Aorta (tissue), 5 donors: ENCODE measurements at regions not wholly inside any gene's neighbourhood (a gene's known extent, or its start where the extent isn't known, plus 50 kb on each side); places are given as distances from the start of the nearest gene placed in this dataset.

Experiments used
- ATAC-seq: fragments of 200-7000 bp; cut with Tn5 transposase; one replicate; pipeline ENCODE4 v1.9.1; 2022; ENCODE audit warnings: moderate library complexity; ENCODE audit not compliant: low FRiP score
- DNase-seq, 2 donors: peaks; one replicate each; pipeline ENCODE4 v3.0.0-alpha.2; 2020
- H3K27ac ChIP-seq, 2 donors: one replicate each; pipeline ENCODE4 v1.5.1; 2013; ENCODE audit warnings: low read length in 2 of 2, mild to moderate bottlenecking in 2 of 2, moderate library complexity in 2 of 2, control low read depth in 1 of 2, inconsistent platforms in 1 of 2, low read depth in 1 of 2
- H3K27me3 ChIP-seq, 2 donors: one replicate each; pipeline ENCODE4 v1.6.1; 2013; ENCODE audit warnings: control low read depth in 1 of 2, low read length in 1 of 2, mild to moderate bottlenecking in 1 of 2, moderate library complexity in 1 of 2; ENCODE audit not compliant: insufficient read depth in 2 of 2, control insufficient read depth in 1 of 2
- H3K36me3 ChIP-seq, 2 donors: one replicate each; pipeline ENCODE4 v1.6.1; 2013; ENCODE audit warnings: control low read depth in 1 of 2, low read length in 1 of 2, mild to moderate bottlenecking in 1 of 2; ENCODE audit not compliant: insufficient read depth in 2 of 2, control insufficient read depth in 1 of 2
- H3K4me1 ChIP-seq, 2 donors: one replicate each; pipeline ENCODE4 v1.6.1; 2013; ENCODE audit warnings: low read length in 2 of 2, control low read depth in 1 of 2, mild to moderate bottlenecking in 1 of 2, moderate library complexity in 1 of 2; ENCODE audit not compliant: insufficient read depth in 2 of 2, control insufficient read depth in 1 of 2
- H3K4me3 ChIP-seq, 2 donors: one replicate each; pipeline ENCODE4 v1.5.1; 2013; ENCODE audit warnings: low read length in 2 of 2, control low read depth in 1 of 2, mild to moderate bottlenecking in 1 of 2
- H3K9me3 ChIP-seq: one replicate; pipeline ENCODE4 v1.6.1; 2013; ENCODE audit warnings: mild to moderate bottlenecking, low read length; ENCODE audit not compliant: control insufficient read depth
- WGBS, 2 donors: extraction: QIAGEN DNeasy Blood & Tissue Kit; methylation state at CpG; one replicate each; pipeline ENCODE4 v1.1.7; 2013; 5-methylcytosine and 5-hydroxymethylcytosine counted together
- intact Hi-C, 2 donors: fragments of 100-400 bp; cut with DNase I; formaldehyde crosslinking; loops; one replicate each; pipeline versions ENCODE4 v1.14.2 to v1.15.0; 2022
- donor health status: healthy with polysubstance abuse.
- donor health status: Bipolar disorder and iron deficiency.
- donor health status: DM: no; HTN: no; CAD: no.
- donor health status: DM: no; HTN: no; CAD: no.
- donor health status: DM: yes; HTN: yes; CAD: no.

DNA sequence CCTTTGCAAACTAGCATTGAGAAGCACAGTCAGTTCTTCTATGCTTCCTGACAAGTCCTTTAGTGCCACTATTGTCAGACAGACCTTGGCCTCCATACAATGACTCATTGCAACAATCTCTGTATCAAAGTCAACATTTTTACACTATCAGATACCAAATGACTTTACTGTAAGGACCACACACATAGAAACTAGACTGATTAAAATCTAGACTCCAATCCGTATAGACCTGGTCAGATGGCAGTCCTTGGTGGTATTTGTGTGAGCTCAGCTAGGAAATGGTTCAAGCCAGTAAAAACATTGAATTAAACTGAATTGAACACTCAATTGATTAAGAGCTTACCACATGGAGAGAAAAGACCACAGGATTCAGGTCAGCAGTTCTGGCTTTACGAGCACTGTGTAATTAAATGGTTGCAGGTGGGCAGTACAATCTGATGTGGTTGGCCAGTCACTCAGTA, 549.8 kb upstream of the LCORL start:
- H3K36me3 ChIP-seq, result no peaks in the 10 kb centered on the region

DNA sequence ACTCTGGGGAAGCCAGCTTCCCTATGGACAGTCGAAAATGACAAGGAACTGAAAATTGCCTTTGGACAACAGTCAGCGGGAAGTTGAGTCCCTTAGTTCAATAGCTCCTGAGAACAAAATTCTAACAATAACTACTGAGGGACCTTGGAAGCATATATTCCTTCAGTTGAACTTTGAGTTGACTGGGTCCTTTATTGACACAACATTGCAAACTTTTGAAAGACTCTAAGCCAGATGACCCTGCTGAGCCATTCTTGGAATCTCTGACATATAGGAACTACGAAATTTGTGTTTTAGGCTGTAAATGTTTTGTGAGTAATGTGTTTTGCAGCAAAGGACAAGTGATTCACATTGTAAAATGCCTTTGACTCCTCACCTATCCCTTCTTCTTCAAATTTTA, 548.8 kb upstream of the LCORL start:
- intact Hi-C loops, result no loop called here
- peaks cover 0 to 1% of the 10 kb centered on the region in 2 donors for H3K27me3 ChIP-seq
- no peaks in the 10 kb centered on the region for H3K36me3 ChIP-seq
- ATAC-seq (no peak), DNase-seq (no peak)
- WGBS, 2 donors, result 53 to 83% methylated on average over 3 of the region's 3 CpGs
- H3K9me3 ChIP-seq, result no peaks in the 10 kb centered on the region
- no peaks in the 10 kb centered on the region for H3K4me1 ChIP-seq
- H3K27ac ChIP-seq, result no peak overlapping the region
- no peak overlapping the region for H3K4me3 ChIP-seq

More for the DNA sequence above, 549.8 kb upstream of the LCORL start:
- no peak for ATAC-seq
- H3K4me1 ChIP-seq, result no peaks in the 10 kb centered on the region
- H3K4me3 ChIP-seq, result no peak overlapping the region
- no peak overlapping the region for H3K27ac ChIP-seq
- H3K9me3 ChIP-seq, result no peaks in the 10 kb centered on the region
- H3K27me3 ChIP-seq, result peaks cover 0 to 1% of the 10 kb centered on the region in 2 donors
- intact Hi-C loops, result no loop called here
- 8 to 49% methylated on average over 2 of the region's 2 CpGs for WGBS, 2 donors
- no peak for DNase-seq

DNA sequence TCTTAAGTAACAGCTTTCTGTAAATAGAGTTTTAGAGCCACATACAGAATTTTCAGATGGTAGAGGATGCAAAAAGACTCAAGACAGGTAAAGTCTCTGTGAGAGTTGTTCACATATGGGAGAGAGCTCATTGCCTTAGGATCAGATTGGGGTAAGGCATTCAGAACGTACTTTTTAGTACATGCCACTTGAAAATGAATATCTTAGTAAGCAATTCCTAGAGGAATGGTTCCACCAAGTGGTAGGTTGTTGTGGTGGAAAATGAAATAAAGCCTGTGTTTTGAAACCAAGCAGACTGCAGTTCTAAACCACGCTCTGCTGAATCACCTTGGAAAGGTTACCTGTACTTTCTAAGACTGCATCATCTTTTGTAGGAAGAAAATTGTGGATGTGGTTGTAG, 547.0 kb upstream of the LCORL start:
- no peaks in the 10 kb centered on the region for H3K27me3 ChIP-seq
- no peaks in the 10 kb centered on the region for H3K9me3 ChIP-seq
- H3K4me3 ChIP-seq, result no peak overlapping the region
- intact Hi-C loops, result no loop called here
- no peaks in the 10 kb centered on the region for H3K36me3 ChIP-seq
- ATAC-seq, result no peak
- no peak overlapping the region for H3K27ac ChIP-seq
- no peaks in the 10 kb centered on the region for H3K4me1 ChIP-seq
- DNase-seq, result no peak
- 32 to 38% methylated on average over 2 of the region's 2 CpGs for WGBS, 2 donors

DNA sequence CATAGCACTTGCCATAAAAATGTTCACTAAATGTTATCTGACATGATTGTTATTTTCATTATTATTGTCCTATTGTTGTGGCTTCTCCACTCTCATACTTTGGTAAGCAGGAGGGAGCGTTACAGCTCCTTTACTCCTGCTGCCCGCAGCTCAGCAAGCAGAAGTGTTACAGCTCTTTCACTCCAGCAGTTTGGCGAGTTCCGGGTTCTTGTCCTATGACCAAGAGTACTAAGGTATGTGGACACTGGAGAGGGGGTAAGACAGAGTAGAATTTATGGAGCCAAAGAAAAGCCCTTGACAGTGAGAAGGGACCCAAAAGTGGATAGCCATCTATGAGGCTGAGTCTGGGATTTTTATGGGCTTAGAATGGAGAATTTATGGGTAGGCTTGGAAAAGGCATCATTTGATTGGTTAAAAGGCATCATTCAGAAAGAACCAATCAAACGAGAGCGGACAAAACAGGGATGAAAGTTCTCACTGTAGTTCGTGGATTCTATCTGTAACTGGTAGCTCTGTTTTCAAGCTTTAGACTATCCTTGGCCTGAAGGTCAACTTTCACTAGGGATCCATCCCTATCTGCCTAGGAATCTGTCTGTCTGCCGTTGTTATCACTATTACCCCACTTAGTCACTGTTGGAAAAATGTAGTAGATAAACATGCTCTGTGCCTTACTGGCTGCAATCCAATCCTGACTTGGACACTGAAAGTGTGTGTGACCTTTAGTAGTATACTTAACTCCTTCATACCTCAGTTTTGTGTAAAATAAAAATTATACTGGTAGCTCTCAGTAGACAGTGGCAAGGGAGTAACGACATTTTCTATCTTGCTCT, 545.6 kb upstream of the LCORL start:
- H3K4me1 ChIP-seq, result no peaks in the 10 kb centered on the region
- no peaks in the 10 kb centered on the region for H3K36me3 ChIP-seq
- no peak overlapping the region for H3K27ac ChIP-seq
- ATAC-seq, result no peak
- no peaks in the 10 kb centered on the region for H3K27me3 ChIP-seq
- no peaks in the 10 kb centered on the region for H3K9me3 ChIP-seq
- no peak overlapping the region for H3K4me3 ChIP-seq
- 67 to 69% methylated on average over 9 of the region's 9 CpGs for WGBS, 2 donors
- DNase-seq, result no peak
- intact Hi-C loops, result no loop called here

DNA sequence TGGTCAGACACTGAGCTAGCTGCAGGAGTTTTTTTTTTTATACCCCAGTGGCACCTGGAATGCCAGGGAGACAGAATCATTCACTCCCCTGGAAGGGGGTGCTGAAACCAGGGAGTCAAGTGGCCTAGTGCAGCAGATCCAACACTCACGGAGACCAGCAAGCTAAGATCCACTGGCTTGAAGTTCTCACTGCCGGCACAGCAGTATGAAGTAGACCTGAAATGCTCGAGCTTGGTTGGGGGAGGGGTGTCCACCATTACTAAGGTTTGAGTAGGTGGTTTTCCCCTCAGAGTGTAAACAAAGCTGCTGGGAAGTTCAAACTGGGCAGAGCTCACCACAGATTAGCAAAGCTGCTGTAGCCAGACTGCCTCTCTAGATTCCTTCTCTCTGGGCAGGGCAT, 537.9 kb upstream of the LCORL start:
- no peak for DNase-seq
- 83 to 84% methylated on average over 3 of the region's 3 CpGs for WGBS, 2 donors
- no peaks in the 10 kb centered on the region for H3K36me3 ChIP-seq

DNA sequence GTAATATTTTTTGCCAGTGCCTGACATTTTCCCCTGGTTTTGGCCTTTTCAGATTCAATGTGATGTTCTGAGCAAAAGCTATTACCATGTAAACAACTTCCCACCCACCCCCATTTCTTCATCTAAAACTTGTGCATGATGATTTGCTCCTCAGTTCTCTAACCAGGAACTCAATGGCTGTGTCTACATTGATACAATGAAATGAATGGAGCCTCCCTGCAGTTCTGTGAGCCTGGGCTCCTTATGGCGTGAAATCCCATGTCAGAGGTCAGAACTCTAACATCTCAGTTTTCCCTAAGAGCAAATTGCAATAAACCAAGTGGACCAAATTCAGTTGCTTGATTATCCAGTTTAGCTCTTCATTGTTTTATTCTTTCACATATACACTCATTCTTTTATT, 534.8 kb upstream of the LCORL start:
- no peaks in the 10 kb centered on the region for H3K36me3 ChIP-seq
- WGBS, 2 donors, result 81 to 83% methylated on average over 1 of the region's 1 CpG
- no peak overlapping the region for H3K4me3 ChIP-seq
- no peak overlapping the region for H3K27ac ChIP-seq
- no peaks in the 10 kb centered on the region for H3K4me1 ChIP-seq
- no peak for ATAC-seq
- no peaks in the 10 kb centered on the region for H3K9me3 ChIP-seq
- no peak for DNase-seq
- intact Hi-C loops, result no loop called here
- H3K27me3 ChIP-seq, result no peaks in the 10 kb centered on the region

More for the DNA sequence above, 537.9 kb upstream of the LCORL start:
- Histone ChIP-seq H3K4me1 (no peaks in the 10 kb centered on the region), H3K27me3 (no peaks in the 10 kb centered on the region), H3K27ac (no peak overlapping the region), H3K4me3 (no peak overlapping the region), H3K9me3 (no peaks in the 10 kb centered on the region)
- intact Hi-C loops, result no loop called here
- no peak for ATAC-seq

DNA sequence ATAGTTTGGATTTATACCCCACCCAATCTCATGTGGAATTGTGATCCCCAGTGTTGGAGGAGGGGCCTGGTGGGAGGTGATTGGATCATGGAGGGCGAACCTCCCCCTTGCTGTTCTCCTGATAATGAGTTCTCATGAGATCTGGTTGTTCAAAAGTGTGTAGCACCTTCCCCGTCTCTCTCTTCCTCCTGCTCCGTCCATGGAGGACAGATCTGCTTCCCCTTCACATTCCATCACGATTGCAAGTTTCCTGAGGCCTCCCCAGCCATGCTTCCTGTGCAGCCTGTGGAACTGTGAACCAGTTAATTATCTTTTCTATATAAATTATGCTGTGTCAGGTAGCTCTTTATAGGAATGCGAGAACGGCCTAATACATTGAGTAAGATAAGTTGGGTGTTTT, 518.8 kb upstream of the LCORL start:
- H3K4me3 ChIP-seq, result no peak overlapping the region
- intact Hi-C loops, result no loop called here
- no peak for DNase-seq
- no peak overlapping the region for H3K27ac ChIP-seq
- no peaks in the 10 kb centered on the region for H3K36me3 ChIP-seq
- H3K4me1 ChIP-seq, result no peaks in the 10 kb centered on the region
- no peaks in the 10 kb centered on the region for H3K27me3 ChIP-seq
- ATAC-seq, result no peak
- H3K9me3 ChIP-seq, result no peaks in the 10 kb centered on the region
- 71 to 73% methylated on average over 6 of the region's 6 CpGs for WGBS, 2 donors

DNA sequence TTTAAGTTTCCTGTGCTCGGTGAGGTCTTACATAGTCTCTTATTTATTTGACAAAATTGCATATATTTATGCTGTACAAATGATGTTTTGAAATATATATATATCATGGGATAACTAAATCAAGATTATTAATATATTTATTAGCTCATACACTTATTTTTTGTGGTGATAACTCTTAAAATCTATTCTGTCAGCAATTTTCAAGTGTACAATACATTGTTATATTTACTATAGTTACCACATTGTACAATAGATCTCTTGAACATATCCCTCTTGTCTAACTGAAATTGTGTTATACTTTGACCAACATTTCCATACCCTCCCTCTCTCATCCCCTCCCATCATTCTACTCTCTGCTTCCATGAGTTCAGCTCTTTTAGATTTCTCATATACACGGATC, 516.6 kb upstream of the LCORL start:
- H3K36me3 ChIP-seq, result no peaks in the 10 kb centered on the region
- no peak for ATAC-seq
- no peak overlapping the region for H3K4me3 ChIP-seq
- intact Hi-C loops, result no loop called here
- no peak overlapping the region for H3K27ac ChIP-seq
- H3K9me3 ChIP-seq, result peaks cover 2% of the 10 kb centered on the region
- DNase-seq, result no peak
- H3K27me3 ChIP-seq, result no peaks in the 10 kb centered on the region
- no peaks in the 10 kb centered on the region for H3K4me1 ChIP-seq
- WGBS, 2 donors, result 42 to 80% methylated on average over 2 of the region's 2 CpGs

DNA sequence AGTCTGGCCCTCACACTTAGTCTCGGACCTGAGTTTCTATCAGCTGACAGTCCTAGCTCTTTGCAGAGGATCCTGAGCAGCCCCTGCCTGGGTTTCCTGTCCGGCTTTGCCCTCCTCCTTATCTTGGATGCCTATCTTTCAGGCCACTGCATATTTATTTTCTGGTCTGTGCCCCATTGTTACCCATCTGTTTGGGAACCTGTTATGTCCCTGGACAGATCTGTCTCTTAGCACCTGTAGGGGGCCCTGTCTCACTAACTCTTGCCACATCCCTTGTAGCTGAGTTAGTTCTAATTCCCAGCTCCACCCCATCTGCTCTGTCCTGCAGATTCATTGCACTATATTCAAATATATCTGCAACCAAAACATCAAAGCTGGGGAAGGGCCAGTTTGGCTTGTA, 514.9 kb upstream of the LCORL start:
- Histone ChIP-seq H3K27me3 (no peaks in the 10 kb centered on the region), H3K9me3 (peaks cover 2% of the 10 kb centered on the region), H3K27ac (no peak overlapping the region), H3K36me3 (no peaks in the 10 kb centered on the region), H3K4me1 (no peaks in the 10 kb centered on the region), H3K4me3 (no peak overlapping the region)
- 76 to 88% methylated on average over 2 of the region's 2 CpGs for WGBS, 2 donors
- no peak for ATAC-seq
- intact Hi-C loops, result no loop called here
- no peak for DNase-seq
